IgD-negative memory B cell (primary cell): ENCODE measurements at regions not wholly inside any gene's neighbourhood (a gene's known extent, or its start where the extent isn't known, plus 50 kb on each side); places are given as distances from the start of the nearest gene placed in this dataset.

Experiments used
- H3K27ac Mint-ChIP-seq, 3 donors: one replicate each; pipeline ENCODE4 v1.8.0; 2020 to 2022; ENCODE audit warnings: mild to moderate bottlenecking in 3 of 3, mixed read lengths in 3 of 3, moderate library complexity in 1 of 3
- H3K27me3 Mint-ChIP-seq: one replicate; pipeline ENCODE4 v1.8.0; 2021; ENCODE audit warnings: mixed read lengths
- H3K36me3 Mint-ChIP-seq: one replicate; pipeline ENCODE4 v1.8.0; 2020; ENCODE audit warnings: mild to moderate bottlenecking, mixed read lengths
- H3K4me1 Mint-ChIP-seq, 3 donors: one replicate each; pipeline ENCODE4 v1.8.0; 2020 to 2022; ENCODE audit warnings: mixed read lengths in 3 of 3, mild to moderate bottlenecking in 1 of 3
- H3K4me3 Mint-ChIP-seq, 4 donors: one replicate each; pipeline ENCODE4 v1.8.0; 2020 to 2022; ENCODE audit warnings: mild to moderate bottlenecking in 4 of 4, mixed read lengths in 4 of 4, moderate library complexity in 3 of 4
- H3K9me3 Mint-ChIP-seq, 3 donors: one replicate each; pipeline ENCODE4 v1.8.0; 2020 to 2021; ENCODE audit warnings: mixed read lengths in 3 of 3, mild to moderate bottlenecking in 1 of 3

- Mint-ChIP-seq H3K9me3 (no peaks in the 10 kb centered on the region), H3K4me1 (no peaks in the 10 kb centered on the region), H3K36me3 (peaks cover 2% of the 10 kb centered on the region), H3K27ac (peak overlapping the region in 1 of 3 donors; percentile 89), H3K27me3 (no peaks in the 10 kb centered on the region), H3K4me3 (no peak overlapping the region)
Observed at GRCh38 chr10:74760086-74760979, 66.1 kb upstream of the KAT6B start.

- no peaks in the 10 kb centered on the region for H3K9me3 Mint-ChIP-seq
- H3K36me3 Mint-ChIP-seq, result peaks cover 3% of the 10 kb centered on the region
- no peaks in the 10 kb centered on the region for H3K27me3 Mint-ChIP-seq
- no peak overlapping the region for H3K4me3 Mint-ChIP-seq
- no peak overlapping the region for H3K27ac Mint-ChIP-seq
- peaks cover 0 to 2% (median 1%) of the 10 kb centered on the region in 3 donors for H3K4me1 Mint-ChIP-seq
Observed at GRCh38 chr10:74763934-74764591, 62.3 kb upstream of the KAT6B start.

GRCh38 chr10:74765465-74765975 is 60.9 kb upstream of the KAT6B start:
- Mint-ChIP-seq H3K4me1 (peaks cover 0 to 2% (median 1%) of the 10 kb centered on the region in 3 donors), H3K4me3 (no peak overlapping the region), H3K27ac (no peak overlapping the region), H3K9me3 (no peaks in the 10 kb centered on the region), H3K36me3 (peaks cover 3% of the 10 kb centered on the region), H3K27me3 (no peaks in the 10 kb centered on the region)

GRCh38 chr10:74766501-74766900 is 59.9 kb upstream of the KAT6B start:
- peaks cover 0 to 3% (median 2%) of the 10 kb centered on the region in 3 donors for H3K4me1 Mint-ChIP-seq
- peaks cover 3% of the 10 kb centered on the region for H3K36me3 Mint-ChIP-seq
- no peak overlapping the region for H3K27ac Mint-ChIP-seq
- H3K9me3 Mint-ChIP-seq, result no peaks in the 10 kb centered on the region
- no peak overlapping the region for H3K4me3 Mint-ChIP-seq
- no peaks in the 10 kb centered on the region for H3K27me3 Mint-ChIP-seq

GRCh38 chr10:74770400-74770799 is 56.0 kb upstream of the KAT6B start:
- Mint-ChIP-seq H3K27me3 (no peaks in the 10 kb centered on the region), H3K27ac (no peak overlapping the region), H3K4me3 (no peak overlapping the region)

GRCh38 chr10:74771054-74771453 is 55.3 kb upstream of the KAT6B start:
- Mint-ChIP-seq H3K27ac (no peak overlapping the region), H3K4me1 (peaks cover 0 to 3% (median 2%) of the 10 kb centered on the region in 3 donors), H3K36me3 (peaks cover 6% of the 10 kb centered on the region), H3K4me3 (no peak overlapping the region), H3K27me3 (no peaks in the 10 kb centered on the region), H3K9me3 (peaks cover 2% of the 10 kb centered on the region in 3 donors)

More at GRCh38 chr10:74770400-74770799, 56.0 kb upstream of the KAT6B start:
- H3K36me3 Mint-ChIP-seq, result peaks cover 3% of the 10 kb centered on the region
- H3K4me1 Mint-ChIP-seq, result peaks cover 0 to 3% (median 2%) of the 10 kb centered on the region in 3 donors
- no peaks in the 10 kb centered on the region for H3K9me3 Mint-ChIP-seq

- peaks cover 2% of the 10 kb centered on the region for H3K27me3 Mint-ChIP-seq
- H3K4me1 Mint-ChIP-seq, result peaks cover 0 to 2% (median 0%) of the 10 kb centered on the region in 3 donors
- H3K36me3 Mint-ChIP-seq, result peaks cover 4% of the 10 kb centered on the region
- peaks cover 5 to 15% (median 6%) of the 10 kb centered on the region in 3 donors for H3K9me3 Mint-ChIP-seq
- no peak overlapping the region for H3K4me3 Mint-ChIP-seq
- no peak overlapping the region for H3K27ac Mint-ChIP-seq
Observed at GRCh38 chr10:74775099-74775498, 51.3 kb upstream of the KAT6B start.
